ENCODE measurements at regions not wholly inside any gene's neighbourhood (a gene's known extent, or its start where the extent isn't known, plus 50 kb on each side); places are given as distances from the start of the nearest gene placed in this dataset.

DNA sequence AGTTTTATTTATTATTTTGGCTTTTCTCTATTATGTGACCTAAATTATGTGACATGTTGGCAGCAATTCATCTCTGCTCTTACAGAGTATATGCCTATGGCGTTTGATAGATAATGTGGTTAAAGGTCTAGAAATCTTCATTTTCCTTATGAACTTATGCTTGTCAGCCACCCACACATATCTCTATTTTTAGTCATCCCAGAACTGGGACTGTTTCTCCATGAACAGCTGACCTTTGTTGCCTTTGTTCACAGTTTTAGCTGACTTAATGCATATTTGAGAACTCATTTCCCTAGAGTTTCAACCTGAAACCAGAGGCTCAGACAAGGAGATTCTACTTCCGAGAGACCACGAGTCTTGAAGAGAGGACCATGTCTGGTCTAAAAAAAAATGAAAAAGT is 176.5 kb downstream of the RAP2B start:
- H3K36me3 ChIP-seq (ENCODE audit: control insufficient read depth, insufficient read depth, low read length): no peaks in the 10 kb centered on the region
- H3K27me3 ChIP-seq (ENCODE audit: control insufficient read depth, insufficient read depth, low read length): no peaks in the 10 kb centered on the region
- DNase-seq (ENCODE audit: low read depth): no peak
- TF ChIP-seq CTCF (IDR thresholded peaks at IDR 0.05; ENCODE audit: insufficient read depth, low read length, poor library complexity, severe bottlenecking): no peak
- H3K4me3 ChIP-seq (ENCODE audit: low read depth, low read length): no peak overlapping the region

DNA sequence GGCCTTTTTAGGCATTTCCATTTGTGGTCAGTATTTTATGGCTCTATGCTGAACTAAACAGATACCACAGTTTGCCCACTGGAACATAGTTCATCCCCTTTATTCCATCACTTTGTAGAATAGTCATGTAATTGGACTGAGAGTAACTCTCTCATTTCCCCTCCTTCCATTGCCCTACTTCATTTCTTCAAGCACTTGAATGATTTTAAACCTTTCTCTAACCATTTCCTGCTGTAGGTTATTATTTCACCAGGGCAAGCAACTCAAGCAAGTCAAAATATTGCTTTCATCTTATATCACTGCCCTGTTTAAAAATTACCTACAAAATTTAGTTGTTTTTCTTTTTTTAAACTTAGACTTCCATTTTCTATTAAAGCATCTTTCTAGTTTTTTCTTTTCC is 177.0 kb downstream of the RAP2B start:
- Histone ChIP-seq H3K27me3 (ENCODE audit: control insufficient read depth, insufficient read depth, low read length) (no peaks in the 10 kb centered on the region), H3K4me3 (ENCODE audit: low read depth, low read length) (no peak overlapping the region), H3K36me3 (ENCODE audit: control insufficient read depth, insufficient read depth, low read length) (no peaks in the 10 kb centered on the region)
- DNase-seq (ENCODE audit: low read depth): no peak
- no peak for TF ChIP-seq CTCF (IDR thresholded peaks at IDR 0.05; ENCODE audit: insufficient read depth, low read length, poor library complexity, severe bottlenecking)

GRCh38 chr3:153343988-153344782 is 182.2 kb downstream of the RAP2B start:
- no peak for TF ChIP-seq CTCF (IDR thresholded peaks at IDR 0.05; ENCODE audit: insufficient read depth, low read length, poor library complexity, severe bottlenecking)
- DNase-seq (ENCODE audit: low read depth): no peak

DNA sequence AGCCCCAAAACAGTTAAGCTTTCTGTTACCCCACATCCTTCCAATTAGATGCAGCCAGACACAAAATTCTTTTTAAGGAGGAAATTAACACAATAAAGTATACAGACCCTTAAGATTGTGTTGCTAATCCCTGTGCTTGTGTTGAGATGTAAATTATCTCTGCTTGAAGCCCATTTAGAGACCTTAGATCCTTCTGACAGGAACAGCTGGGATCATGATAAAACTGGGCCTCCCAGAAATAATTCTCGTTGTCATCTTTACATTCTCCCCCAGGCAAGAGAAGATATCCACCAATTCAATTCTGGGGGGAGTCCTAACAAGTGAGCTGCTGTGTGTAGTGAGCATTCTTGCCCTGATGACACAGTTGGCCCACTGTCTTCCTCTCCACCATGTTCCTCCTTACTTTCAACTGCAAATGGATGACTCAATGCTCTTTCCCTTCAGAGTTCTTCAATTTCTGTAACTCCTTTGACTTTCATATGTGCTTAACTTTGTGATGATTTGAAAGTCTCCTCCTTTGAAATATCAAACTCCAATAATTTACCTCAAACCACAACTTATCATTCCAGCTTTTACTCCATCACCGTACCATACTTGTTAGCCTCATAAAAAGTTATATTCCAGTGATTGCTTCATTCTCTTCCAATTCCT is 186.6 kb downstream of the RAP2B start:
- TF ChIP-seq CTCF (IDR thresholded peaks at IDR 0.05; ENCODE audit: insufficient read depth, low read length, poor library complexity, severe bottlenecking): no peak
- no peak overlapping the region for H3K4me3 ChIP-seq (ENCODE audit: low read depth, low read length)
- H3K27me3 ChIP-seq (ENCODE audit: control insufficient read depth, insufficient read depth, low read length): no peaks in the 10 kb centered on the region
- no peaks in the 10 kb centered on the region for H3K36me3 ChIP-seq (ENCODE audit: control insufficient read depth, insufficient read depth, low read length)
- no peak for DNase-seq (ENCODE audit: low read depth)

More at GRCh38 chr3:153343988-153344782, 182.2 kb downstream of the RAP2B start:
- no peaks in the 10 kb centered on the region for H3K27me3 ChIP-seq (ENCODE audit: control insufficient read depth, insufficient read depth, low read length)
- H3K4me3 ChIP-seq (ENCODE audit: low read depth, low read length): no peak overlapping the region
- H3K36me3 ChIP-seq (ENCODE audit: control insufficient read depth, insufficient read depth, low read length): no peaks in the 10 kb centered on the region

- TF ChIP-seq CTCF (IDR thresholded peaks at IDR 0.05; ENCODE audit: insufficient read depth, low read length, poor library complexity, severe bottlenecking): no peak
- DNase-seq (ENCODE audit: low read depth): no peak
- Histone ChIP-seq H3K36me3 (ENCODE audit: control insufficient read depth, insufficient read depth, low read length) (no peaks in the 10 kb centered on the region), H3K4me3 (ENCODE audit: low read depth, low read length) (no peak overlapping the region), H3K27me3 (ENCODE audit: control insufficient read depth, insufficient read depth, low read length) (no peaks in the 10 kb centered on the region)
Measured at GRCh38 chr3:153349108-153349499, 187.1 kb downstream of the RAP2B start.

Data from kidney epithelial cell (primary cell).